ENCODE measurements at regions not wholly inside any gene's neighbourhood (a gene's known extent, or its start where the extent isn't known, plus 50 kb on each side); places are given as distances from the start of the nearest gene placed in this dataset.

GRCh38 chr13:67986234-67986633, 756.1 kb upstream of the PCDH9 start:
- Histone ChIP-seq H3K27me3 (ENCODE audit: control insufficient read depth, insufficient read depth, low read length) (no peaks in the 10 kb centered on the region), H3K4me3 (ENCODE audit: low read depth, low read length) (no peak overlapping the region), H3K36me3 (ENCODE audit: control insufficient read depth, insufficient read depth, low read length) (no peaks in the 10 kb centered on the region)
- DNase-seq (ENCODE audit: low read depth), result no peak
- FAIRE-seq, result no peak
- no peak for TF ChIP-seq CTCF (IDR thresholded peaks at IDR 0.05; ENCODE audit: insufficient read depth, low read length, severe bottlenecking)

- no peak overlapping the region for H3K4me3 ChIP-seq (ENCODE audit: low read depth, low read length)
- FAIRE-seq, result no peak
- TF ChIP-seq CTCF (IDR thresholded peaks at IDR 0.05; ENCODE audit: insufficient read depth, low read length, severe bottlenecking), result no peak
- no peak for DNase-seq (ENCODE audit: low read depth)
- H3K36me3 ChIP-seq (ENCODE audit: control insufficient read depth, insufficient read depth, low read length), result no peaks in the 10 kb centered on the region
- no peaks in the 10 kb centered on the region for H3K27me3 ChIP-seq (ENCODE audit: control insufficient read depth, insufficient read depth, low read length)
Measured at GRCh38 chr13:67977066-67977465, 746.9 kb upstream of the PCDH9 start.

DNA sequence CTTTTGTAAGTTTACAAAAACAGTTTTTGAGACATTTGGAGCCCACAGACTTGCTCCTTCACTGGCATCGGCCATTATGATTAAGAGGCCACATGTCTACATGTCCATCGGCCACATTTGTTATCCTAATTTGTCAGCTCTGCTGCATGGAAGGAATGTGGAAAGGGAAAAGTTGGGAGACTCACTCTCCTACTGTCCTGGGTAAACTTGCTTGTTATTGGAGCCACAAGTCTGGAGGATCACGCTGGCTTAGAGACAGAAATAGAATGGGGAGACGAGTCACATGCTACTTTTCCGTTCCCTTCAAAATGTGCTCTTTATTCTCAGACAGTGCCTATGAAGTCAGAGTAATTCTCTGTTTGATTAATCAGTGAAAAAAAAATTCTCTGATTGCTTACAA, 741.2 kb upstream of the PCDH9 start:
- Histone ChIP-seq H3K36me3 (ENCODE audit: control insufficient read depth, insufficient read depth, low read length) (no peaks in the 10 kb centered on the region), H3K27me3 (ENCODE audit: control insufficient read depth, insufficient read depth, low read length) (no peaks in the 10 kb centered on the region), H3K4me3 (ENCODE audit: low read depth, low read length) (no peak overlapping the region)
- TF ChIP-seq CTCF (IDR thresholded peaks at IDR 0.05; ENCODE audit: insufficient read depth, low read length, severe bottlenecking), result no peak
- no peak for FAIRE-seq
- DNase-seq (ENCODE audit: low read depth), result no peak

GRCh38 chr13:67967031-67967430, 736.9 kb upstream of the PCDH9 start:
- TF ChIP-seq CTCF (IDR thresholded peaks at IDR 0.05; ENCODE audit: insufficient read depth, low read length, severe bottlenecking), result no peak
- FAIRE-seq, result no peak
- no peak for DNase-seq (ENCODE audit: low read depth)
- Histone ChIP-seq H3K4me3 (ENCODE audit: low read depth, low read length) (no peak overlapping the region), H3K27me3 (ENCODE audit: control insufficient read depth, insufficient read depth, low read length) (no peaks in the 10 kb centered on the region), H3K36me3 (ENCODE audit: control insufficient read depth, insufficient read depth, low read length) (no peaks in the 10 kb centered on the region)

GRCh38 chr13:67966065-67966464, 735.9 kb upstream of the PCDH9 start:
- TF ChIP-seq CTCF (IDR thresholded peaks at IDR 0.05; ENCODE audit: insufficient read depth, low read length, severe bottlenecking), result no peak
- DNase-seq (ENCODE audit: low read depth) (no peak), FAIRE-seq (no peak)
- Histone ChIP-seq H3K4me3 (ENCODE audit: low read depth, low read length) (no peak overlapping the region), H3K36me3 (ENCODE audit: control insufficient read depth, insufficient read depth, low read length) (no peaks in the 10 kb centered on the region), H3K27me3 (ENCODE audit: control insufficient read depth, insufficient read depth, low read length) (no peaks in the 10 kb centered on the region)

- Histone ChIP-seq H3K36me3 (ENCODE audit: control insufficient read depth, insufficient read depth, low read length) (no peaks in the 10 kb centered on the region), H3K4me3 (ENCODE audit: low read depth, low read length) (no peak overlapping the region), H3K27me3 (ENCODE audit: control insufficient read depth, insufficient read depth, low read length) (no peaks in the 10 kb centered on the region)
- DNase-seq (ENCODE audit: low read depth) (no peak), FAIRE-seq (no peak)
- TF ChIP-seq CTCF (IDR thresholded peaks at IDR 0.05; ENCODE audit: insufficient read depth, low read length, severe bottlenecking), result no peak
Measured at GRCh38 chr13:67964986-67965385, 734.9 kb upstream of the PCDH9 start.
